NCI-H2029 (cell line): ENCODE measurements at regions not wholly inside any gene's neighbourhood (a gene's known extent, or its start where the extent isn't known, plus 50 kb on each side); places are given as distances from the start of the nearest gene placed in this dataset.

Experiments
- DNase-seq: peaks from one replicate; lab custom pipeline; 2025; lab: John Stamatoyannopoulos, UW

DNA sequence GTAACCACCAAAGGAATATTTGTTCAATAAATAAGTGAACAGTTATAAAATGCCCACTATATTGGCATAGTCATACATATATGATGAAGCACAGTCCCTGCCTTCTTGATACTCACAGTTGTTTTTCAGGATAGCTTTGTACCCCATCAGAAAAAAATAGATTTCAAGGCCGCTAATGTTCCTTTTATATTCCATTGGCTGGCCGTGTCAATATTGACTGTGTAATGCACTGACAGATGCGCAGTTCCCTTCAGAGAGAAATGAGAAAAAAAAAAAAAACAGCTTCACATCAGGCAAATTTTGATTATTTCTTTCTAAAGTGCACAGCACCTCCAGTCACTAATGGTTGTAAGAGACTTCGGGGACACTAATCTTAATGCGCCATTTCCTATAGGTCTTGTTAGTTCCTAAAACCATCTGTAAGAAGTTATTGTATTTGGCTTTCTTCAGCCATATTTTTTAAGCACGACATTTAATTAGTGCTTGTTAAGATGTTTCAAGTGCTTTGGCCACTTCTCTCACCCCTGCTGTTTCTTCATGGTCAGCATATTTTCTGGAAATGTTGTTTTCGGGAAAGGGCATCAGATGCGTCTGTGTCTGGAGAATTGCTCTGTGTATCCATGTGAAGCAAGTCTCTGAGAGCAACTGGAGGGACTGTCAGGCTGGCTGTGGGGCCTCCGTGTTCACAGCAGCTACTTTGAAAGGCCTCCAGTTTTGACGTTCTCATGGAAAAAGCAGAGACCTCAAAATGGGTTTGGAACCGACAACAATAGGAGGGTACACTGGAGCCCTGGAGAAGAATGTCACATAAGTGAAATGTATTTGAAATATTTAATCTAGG lies 378.3 kb downstream of the MTX2 start:
- DNase-seq = no peak

DNA sequence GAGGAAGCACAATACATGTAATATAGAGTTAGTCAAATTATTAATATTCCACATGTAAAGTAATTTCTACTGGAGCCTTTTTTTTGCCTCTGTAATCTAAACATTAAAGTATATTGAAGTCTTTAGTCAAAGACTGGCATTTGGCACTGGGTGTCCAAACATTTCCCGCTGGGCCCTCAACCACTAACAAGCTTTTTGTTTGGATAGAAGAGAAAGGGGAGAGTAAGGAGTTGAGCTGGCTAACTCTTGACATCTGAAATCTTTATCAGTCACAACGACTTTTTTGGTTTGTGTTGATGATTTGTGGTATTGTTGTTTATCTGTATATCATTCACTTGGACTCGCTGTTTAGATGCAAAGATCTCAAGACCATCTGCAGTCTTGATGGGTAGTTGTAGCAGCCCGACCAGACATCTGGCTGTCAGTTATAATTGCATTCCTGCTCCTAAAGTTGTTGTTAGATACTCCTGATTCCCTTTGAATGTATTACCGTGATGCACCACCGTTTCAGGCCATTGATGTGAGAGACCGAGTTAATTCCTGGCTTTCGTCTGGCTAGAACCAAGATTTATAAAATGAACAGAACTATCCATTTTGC lies 379.6 kb downstream of the MTX2 start:
- DNase-seq = no peak

DNA sequence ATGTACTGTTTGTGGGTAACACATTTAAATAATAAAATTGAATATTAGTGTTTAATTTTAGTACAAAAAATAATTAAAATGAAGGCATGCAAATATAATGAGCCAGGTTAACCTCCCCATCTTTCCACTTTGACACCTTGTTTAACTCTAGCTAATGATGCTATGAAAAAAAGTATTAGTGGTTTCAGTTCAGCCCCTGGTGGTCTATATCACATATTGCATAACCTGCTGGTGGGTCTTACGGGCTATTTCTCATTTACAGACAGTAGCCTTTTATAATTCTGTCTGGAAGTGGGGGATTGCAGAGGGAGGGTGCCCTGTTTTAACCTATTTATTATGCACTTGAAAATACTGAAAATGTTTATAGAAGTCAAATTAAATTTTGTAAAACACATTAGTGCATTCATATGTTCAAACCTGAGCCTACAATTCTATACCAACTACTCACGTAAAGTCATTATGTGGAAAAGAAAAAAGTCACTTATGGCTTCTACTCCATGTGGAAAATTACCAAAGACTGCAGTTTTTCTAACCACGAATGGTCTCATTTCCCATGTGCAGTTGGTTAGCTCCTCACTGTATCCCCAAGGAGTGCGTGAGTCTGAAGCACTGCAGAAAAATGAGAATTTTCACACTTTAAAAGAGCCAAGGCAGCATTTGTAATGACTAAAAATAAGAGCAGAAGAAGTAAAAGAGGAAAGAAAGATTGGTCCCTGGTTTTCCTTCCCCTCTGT lies 381.0 kb downstream of the MTX2 start:
- no peak for DNase-seq

DNA sequence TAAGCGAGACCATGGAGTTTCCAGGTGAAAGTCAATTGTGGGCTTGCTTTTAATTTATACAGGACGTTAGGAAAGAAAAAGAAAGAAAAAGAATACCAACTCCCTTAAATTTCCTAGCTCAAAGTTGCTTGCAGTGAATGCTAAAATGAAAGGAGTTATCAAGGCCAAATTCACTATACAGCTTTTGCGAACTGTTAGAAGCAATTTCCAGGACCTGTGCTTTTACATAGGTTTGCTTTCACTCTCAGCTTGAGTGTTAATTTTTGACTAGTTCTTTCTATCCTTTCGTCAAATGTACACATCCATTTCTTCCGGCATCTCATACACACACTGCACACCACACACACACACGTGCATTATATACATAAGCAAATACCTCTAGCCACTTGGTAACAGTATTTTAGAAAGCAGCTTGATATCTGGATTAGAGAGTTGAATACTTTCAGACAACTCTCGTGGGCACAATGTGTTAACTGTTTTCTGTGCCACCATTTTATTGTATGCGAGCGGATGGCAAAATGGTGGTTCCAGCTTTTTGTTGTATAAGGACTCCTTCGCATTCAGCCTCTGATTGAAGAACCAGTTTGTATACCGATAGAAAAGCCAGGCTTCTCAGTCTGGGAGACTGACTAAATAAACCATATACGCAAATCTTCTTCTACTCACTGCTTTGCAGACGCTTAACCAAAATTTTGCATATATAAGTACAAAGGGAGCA lies 381.8 kb downstream of the MTX2 start:
- DNase-seq = no peak

DNA sequence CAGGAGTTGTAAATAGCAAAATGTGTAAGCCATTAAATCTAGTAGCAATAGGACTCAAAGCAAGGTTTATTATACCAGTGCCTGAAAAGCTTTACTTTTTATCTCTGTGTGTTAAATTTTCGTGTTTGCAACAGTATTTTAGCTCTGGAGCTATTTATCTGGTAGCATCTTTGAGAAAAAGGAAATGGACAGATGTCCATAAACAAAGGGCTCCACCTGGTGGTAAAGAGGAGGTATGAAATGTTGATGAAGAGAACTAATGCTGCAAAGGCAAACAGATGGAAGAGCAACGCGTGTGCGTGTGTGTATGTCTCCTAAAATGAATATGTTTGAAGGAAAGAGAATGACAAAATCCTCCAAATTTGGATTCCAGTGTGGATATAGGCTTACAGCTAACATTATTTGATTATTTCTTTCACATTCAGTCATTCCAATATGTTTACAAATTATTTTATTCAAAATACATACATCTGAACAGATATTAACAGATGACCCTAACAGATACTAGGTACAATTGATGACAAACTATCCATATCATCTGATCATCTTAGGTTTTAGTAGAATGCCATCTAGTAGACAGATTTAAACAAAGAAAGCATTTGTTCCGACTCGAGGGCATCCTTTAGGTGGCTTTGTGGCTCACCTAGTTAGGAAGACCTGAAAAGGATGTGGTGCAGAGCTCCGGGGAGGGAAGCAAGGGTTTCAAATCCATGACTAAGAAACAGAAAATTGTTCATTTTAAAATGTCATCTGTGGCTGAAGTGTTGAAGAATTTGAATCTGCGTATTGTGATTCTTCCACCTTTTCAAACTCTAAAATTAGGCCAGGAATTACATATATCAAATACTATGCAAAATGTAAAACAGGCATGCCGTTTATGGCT lies 383.3 kb downstream of the MTX2 start:
- DNase-seq = peak; percentile 71

DNA sequence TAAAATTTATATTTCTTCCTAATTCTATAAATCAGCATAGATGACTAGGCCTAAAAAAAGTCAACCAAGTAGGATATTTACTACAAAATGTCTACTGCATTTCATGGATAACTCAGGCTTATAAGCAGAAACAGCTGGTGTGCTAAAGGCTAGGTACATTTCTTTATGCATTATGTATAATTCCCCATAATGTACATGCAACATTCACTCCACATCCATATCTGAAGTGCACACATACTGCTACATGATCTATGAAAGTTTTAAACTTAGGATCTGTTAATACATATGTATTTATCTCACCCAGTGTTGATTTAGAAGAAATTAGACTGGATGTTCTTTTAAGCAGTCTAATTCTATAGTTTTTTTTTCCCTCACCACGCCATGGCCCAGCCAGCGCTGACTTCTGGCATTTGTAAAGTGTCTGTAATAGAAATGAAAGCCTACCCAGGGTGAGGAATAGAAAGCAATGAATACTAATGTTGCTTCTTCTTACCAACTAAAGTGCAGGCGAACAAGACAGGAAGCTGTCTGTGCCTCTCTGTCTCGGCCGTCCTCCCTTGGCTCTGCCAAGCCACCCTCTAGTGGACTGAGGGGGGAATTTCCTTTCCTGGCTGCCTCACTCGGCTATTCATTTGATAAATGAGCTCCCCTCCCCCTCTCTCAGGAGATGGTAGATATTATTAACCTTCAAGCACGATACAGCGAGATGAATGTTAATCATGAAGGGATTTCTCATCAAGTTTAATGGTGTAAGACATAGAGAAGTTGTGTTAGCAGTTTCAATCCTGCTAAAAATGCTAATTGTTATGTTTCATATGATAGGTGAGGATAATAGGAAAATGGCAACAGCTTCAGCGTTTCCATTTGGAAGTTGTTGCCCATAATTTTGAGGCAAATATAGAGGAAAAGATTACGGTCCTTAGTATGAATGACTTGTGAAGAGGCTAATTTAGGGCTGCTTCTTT lies 384.5 kb downstream of the MTX2 start:
- peak; percentile 66 for DNase-seq

DNA sequence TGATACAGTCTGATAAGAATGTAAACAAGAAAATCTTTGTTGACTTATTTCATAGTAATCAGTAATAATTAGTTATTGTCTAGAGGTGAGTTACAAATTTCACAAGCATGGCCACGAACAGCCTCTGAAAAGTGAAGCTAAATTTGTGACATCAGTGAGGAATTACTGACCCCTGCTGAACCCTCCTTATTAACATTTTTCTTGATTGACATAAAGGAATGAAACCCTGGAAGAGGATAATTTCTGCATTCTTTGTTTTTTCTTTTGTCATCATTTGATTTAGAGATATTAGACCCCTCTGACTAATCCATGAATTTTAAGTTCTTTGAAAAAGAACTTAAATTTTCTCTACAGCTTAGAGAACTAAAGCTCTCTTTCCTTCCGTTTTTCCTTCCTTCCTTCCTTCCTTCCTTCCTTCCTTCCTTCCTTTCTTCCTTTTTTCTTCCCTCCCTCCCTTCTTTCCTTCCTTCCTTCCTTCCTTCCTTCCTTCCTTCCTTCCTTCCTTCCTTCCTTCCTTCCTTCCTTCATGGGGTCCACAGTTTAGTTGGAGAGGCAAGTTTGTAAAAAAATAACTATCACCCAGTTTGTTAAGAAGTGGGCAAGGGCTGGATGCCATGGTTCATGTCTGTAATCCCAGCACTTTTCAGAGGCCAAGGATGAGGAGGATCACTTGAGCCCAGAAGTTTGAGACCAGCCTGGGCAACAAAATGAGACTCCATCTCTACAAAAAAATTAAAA lies 387.0 kb downstream of the MTX2 start:
- DNase-seq = no peak

DNA sequence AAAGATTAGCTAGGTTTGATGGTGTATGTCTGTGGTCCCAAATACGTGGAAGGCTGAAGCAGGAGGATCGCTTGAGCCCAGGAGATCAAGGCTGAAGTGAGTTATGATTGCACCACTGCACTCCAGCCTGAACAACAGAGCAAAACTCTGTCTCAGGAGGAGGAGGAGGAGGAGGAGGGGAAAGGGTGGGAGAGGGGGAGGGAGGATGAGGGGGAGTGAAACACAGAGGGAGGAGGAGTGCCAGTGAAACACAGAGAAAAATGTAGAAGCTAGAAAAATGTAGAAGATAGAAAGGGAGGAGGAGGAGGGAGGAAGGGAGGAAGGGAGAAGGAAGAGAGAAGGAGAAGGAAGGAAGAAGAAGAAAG lies 387.5 kb downstream of the MTX2 start:
- no peak for DNase-seq

DNA sequence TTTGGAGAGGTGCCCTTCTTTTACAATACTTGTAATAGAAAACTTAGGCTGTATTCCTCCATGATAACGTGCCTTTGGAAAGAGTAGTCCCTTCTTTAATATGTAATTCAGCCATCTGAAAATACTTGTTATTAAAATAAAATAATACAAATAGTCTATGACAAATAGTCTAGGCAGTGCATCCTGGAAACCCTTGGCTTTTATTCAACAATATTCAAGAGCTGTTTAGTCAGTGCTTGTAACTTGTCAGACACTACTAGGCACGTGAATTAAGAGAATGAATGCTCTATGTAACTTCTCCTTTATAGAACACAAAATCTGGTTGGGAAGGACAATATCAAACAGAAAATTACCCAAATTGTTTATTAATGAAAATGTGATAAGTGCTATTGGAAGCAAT lies 388.2 kb downstream of the MTX2 start:
- no peak for DNase-seq

DNA sequence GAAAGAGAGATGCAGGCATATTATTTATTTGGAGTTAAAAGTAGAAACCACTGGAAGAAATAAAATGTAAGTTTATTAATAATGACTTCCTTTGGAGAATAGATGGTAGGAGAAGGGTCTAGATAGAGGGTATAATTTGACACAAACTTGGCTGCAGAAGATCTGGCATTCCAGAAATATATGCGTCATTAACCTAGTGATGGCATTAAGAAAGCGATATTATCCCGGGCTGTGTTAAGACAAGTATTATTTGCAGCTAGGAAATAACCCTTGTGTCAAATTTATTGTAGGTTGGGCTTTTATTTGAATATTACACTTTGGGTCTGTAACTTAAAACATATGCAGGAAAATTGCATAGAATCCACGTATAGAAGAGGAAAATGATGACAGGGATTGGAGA lies 389.5 kb downstream of the MTX2 start:
- DNase-seq = no peak

DNA sequence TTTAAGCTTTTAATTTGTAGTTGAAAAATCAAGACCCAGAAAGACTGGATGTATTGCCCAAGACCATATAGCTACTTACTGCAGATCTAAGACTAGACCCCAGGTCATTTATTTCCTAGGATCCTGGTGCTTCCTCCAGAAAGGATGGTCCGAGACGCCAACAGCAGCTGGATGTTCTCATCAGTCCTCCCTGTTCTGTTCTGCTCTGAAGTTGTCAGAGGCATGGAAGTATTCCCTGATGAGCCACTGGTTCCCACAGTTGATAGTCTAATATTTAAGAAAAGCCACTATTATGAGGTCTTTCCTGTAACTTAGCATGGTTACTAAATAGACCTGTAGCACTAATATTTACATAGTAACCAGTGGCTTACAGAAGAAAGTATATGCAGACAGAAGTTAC lies 393.5 kb downstream of the MTX2 start:
- no peak for DNase-seq

DNA sequence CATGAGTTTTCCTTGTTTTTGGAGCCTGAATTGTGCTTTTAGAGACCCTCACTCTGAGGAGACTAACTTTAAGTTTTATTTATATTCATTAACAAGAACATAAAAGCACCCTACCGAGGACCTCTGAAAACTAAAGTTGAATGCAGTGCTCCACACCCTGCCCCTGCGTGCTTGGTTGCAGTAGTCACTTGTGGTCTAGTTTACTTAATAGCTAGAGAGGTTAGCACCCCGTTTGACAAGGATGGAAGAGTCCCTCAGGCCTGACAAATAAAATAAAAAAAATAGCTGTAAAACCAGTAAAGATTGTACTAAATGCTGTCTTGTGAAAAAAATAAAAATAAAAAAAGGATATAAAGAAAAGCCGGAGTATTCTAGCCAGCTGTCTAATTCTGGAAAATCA lies 395.2 kb downstream of the MTX2 start:
- DNase-seq = no peak

DNA sequence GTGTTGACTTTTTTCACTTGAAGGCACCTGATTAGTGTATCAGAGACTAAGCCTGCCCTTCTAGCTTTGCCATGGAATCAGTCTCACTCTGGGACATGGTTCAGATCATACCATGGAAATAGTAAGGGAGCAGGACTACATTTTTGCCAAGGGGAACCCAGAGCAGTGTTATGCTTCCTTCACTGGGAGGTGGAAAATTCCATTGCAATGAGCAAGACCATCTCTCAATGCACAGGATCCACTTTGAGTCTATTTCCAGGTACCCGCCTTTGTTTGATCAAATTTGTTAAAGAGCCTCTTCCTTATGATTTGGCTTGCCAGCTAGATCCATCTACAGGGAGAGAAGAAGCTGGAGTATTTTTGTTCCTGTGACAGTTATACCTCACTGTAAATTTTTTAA lies 395.8 kb downstream of the MTX2 start:
- DNase-seq = no peak

DNA sequence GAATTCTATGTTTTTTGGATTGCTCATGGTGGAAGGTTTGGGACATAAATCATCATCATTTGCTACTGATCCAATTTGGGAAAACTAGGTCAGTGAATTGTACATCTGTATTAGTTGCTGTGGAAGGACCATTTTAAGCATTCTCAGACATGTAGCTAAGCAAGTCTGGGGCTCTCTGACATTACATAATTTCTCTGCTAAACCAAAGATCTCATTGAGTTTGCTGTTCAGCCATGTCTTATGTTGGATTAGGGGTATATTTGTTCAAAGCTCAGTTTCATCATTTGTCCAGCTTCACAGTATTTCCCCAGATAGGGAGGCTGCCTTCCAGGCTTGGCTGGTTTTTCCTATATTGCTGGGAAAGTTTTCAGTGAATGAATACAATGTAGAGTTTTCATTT lies 399.7 kb downstream of the MTX2 start:
- no peak for DNase-seq

DNA sequence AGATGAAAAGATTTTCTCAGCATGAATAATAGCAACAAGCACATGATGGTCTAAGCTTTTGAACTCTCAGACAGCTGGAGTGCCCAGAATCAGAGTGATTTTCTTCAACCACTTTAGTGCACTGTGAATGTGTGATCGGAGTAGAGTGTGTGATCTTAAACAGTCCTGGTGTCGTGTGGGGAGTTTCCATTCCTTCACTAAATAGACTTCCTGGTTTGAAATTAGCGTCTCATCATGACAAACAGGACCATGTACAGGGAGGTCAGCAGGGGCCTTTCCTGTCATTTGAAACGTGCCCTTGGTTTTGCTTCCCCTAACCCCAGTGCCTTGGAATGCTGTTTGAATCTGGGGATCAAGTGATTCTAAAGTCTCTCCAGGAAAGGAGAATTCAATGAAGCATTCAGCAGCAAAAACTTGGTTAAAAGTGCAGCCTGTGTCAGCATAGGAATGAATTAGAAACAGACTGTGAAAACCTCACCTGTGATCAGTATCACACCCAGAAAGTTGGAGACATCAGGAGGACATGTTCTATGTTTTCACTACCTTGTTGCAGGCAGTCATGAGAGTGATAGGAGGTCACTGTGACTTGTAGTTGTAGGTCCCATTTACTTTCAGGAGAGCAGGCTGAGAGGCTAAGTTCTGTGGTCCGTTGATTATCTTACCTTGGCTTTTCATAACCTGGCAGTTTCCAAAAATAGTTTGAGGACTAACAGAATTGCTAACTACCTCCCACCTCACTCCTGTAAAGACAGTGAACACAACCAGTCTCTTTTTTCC lies 400.3 kb downstream of the MTX2 start:
- DNase-seq = no peak

DNA sequence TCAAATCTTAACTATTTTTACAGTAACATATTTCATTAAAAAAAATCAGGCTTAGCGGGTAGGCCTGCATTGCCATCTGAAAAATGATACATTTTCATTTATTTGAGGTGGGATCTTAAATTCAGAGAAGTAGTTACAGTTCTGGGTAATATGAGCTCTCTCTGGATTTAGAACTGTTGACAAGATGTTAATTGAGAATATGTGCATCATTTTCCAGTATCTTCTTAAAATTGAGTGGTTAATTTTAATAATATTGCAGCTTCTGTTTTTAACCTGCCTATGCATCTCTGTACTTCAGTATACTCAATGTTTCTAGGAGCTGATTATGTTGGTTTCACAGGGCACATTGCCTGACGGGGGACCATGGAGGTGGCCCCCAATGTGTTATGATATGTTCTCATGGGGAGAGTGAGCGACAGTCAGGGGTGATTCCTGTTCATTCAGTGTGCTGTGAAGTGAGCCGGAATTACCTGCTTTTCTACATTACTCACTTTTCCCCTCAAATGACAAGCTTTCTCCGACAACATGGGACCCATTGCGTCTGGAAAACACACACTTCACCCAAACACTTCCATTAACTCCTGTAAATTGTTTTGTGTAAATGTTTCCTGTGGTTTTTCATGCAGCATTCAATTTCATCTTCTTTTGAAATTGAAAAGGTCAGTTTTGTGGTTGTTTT lies 406.2 kb downstream of the MTX2 start:
- DNase-seq = no peak

DNA sequence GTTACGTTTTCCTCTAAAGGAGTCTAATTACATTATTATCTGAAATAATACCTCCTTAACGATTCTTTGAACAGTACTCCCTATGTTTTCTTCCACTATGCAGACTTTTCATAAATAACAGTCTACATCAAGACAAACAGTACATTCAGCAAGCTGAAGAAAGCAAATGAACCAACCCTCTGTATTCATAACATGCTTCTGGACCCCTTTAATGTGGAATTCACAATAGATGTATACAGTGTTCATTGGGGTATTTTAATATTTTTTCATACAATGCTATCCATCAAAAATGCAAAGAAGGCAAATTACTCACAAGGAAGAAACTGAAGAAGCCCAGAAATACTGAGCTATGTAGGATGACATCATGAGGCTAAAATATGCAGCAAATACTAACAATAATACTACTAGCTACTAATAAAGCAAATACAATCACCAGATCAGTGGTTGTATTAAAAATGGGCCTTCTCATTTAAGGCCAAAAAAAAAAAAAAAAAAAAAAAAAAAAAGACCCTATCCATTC lies 408.6 kb downstream of the MTX2 start:
- no peak for DNase-seq

DNA sequence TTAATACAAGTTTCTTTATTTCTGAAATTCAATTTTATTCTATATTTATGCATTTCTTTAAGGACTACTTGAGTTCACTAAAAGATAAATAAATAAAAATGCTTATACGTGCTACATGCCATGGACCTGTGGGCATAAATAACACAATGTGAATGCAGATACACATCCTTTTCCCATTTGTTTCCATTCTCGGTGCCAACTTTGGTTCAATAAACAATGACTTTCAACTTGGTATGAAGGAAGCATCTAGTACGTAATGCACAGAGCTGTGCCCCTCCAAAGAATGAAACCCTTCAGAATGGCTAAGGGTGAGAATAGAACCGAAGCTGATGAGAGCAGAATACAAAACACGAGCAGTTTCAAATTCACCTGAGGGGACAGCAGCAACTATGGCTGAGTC lies 409.3 kb downstream of the MTX2 start:
- DNase-seq = no peak
